ENCODE measurements at regions not wholly inside any gene's neighbourhood (a gene's known extent, or its start where the extent isn't known, plus 50 kb on each side); places are given as distances from the start of the nearest gene placed in this dataset.

GRCh38 chr9:81125446-81126092 lies 563.8 kb downstream of the TLE1 start:
- TF ChIP-seq EZH2 (IDR thresholded peaks at IDR 0.05; ENCODE audit: low read length) (no peak), CTCF (optimal IDR thresholded peaks at IDR 0.05 in 1 of 3, IDR thresholded peaks at IDR 0.05 in 1 of 3, conservative IDR thresholded peaks at IDR 0.05 in 1 of 3; ENCODE audit: extremely low read depth in 1 of 3, insufficient read depth in 2 of 3, low read length in 3 of 3) (no peak)
